Left colon (tissue), 2 donors: ENCODE measurements at regions not wholly inside any gene's neighbourhood (a gene's known extent, or its start where the extent isn't known, plus 50 kb on each side); places are given as distances from the start of the nearest gene placed in this dataset.

Experiments
- ATAC-seq: fragments of 200-7000 bp; cut with Tn5 transposase; one replicate; pipeline ENCODE4 v1.9.1; 2020; ENCODE audit warnings: mild to moderate bottlenecking, moderate library complexity
- DNase-seq, 2 donors: peaks; one replicate each; pipeline ENCODE4 v3.0.0-alpha.2; 2020
- intact Hi-C, 2 donors: fragments of 100-400 bp; cut with DNase I in 1 of 2; cut with micrococcal nuclease in 1 of 2; formaldehyde crosslinking; loops; one replicate each; pipeline versions ENCODE4 v1.11.2 to v1.14.0; 2022; cut with DNase I, micrococcal nuclease
- donor health status: DM: no; HTN: no; CAD: no.
- donor health status: DM: yes; HTN: yes; CAD: no.

- DNase-seq: no peak
- intact Hi-C loops: no loop called here
- ATAC-seq: no peak
Measured at GRCh38 chr5:2696156-2696807, 55.2 kb downstream of the IRX2 start.

GRCh38 chr5:2695200-2695891, 56.1 kb downstream of the IRX2 start:
- no peak for DNase-seq
- ATAC-seq: no peak
- intact Hi-C loops: no loop called here

GRCh38 chr5:2691530-2691929, 59.9 kb downstream of the IRX2 start:
- no peak for DNase-seq
- intact Hi-C loops: no loop called here
- ATAC-seq: no peak

GRCh38 chr5:2690293-2690692, 61.2 kb downstream of the IRX2 start:
- ATAC-seq (no peak), DNase-seq (no peak)
- intact Hi-C loops: no loop called here

GRCh38 chr5:2688586-2688985, 62.9 kb downstream of the IRX2 start:
- DNase-seq: no peak
- ATAC-seq: no peak
- intact Hi-C loops: no loop called here

GRCh38 chr5:2687746-2688145, 63.7 kb downstream of the IRX2 start:
- no peak for ATAC-seq
- intact Hi-C loops: no loop called here

GRCh38 chr5:2686321-2687124, 65.0 kb downstream of the IRX2 start:
- intact Hi-C loops: no loop called here
- DNase-seq (no peak), ATAC-seq (no peak)

More at GRCh38 chr5:2687746-2688145, 63.7 kb downstream of the IRX2 start:
- DNase-seq: no peak

GRCh38 chr5:2685651-2686272, 65.7 kb downstream of the IRX2 start:
- DNase-seq (no peak), ATAC-seq (no peak)
- intact Hi-C loops: no loop called here

GRCh38 chr5:2684606-2685005, 66.9 kb downstream of the IRX2 start:
- intact Hi-C loops: no loop called here
- ATAC-seq (no peak), DNase-seq (no peak)

GRCh38 chr5:2683720-2684119, 67.8 kb downstream of the IRX2 start:
- ATAC-seq: no peak
- DNase-seq: no peak
- intact Hi-C loops: no loop called here

- intact Hi-C loops: no loop called here
- DNase-seq: no peak
- ATAC-seq: no peak
Measured at GRCh38 chr5:2681476-2681875, 70.0 kb downstream of the IRX2 start.

- ATAC-seq (no peak), DNase-seq (no peak)
- intact Hi-C loops: no loop called here
Measured at GRCh38 chr5:2680979-2681378, 70.5 kb downstream of the IRX2 start.

- intact Hi-C loops: no loop called here
- ATAC-seq (no peak), DNase-seq (no peak)
Measured at GRCh38 chr5:2677689-2678088, 73.8 kb downstream of the IRX2 start.

- DNase-seq (no peak), ATAC-seq (no peak)
- intact Hi-C loops: no loop called here
Measured at GRCh38 chr5:2675548-2675947, 75.9 kb downstream of the IRX2 start.

- intact Hi-C loops: no loop called here
- no peak for ATAC-seq
- no peak for DNase-seq
Measured at GRCh38 chr5:2674456-2674855, 77.0 kb downstream of the IRX2 start.

- no peak for DNase-seq
- ATAC-seq: no peak
- intact Hi-C loops: no loop called here
Measured at GRCh38 chr5:2670940-2671339, 80.5 kb downstream of the IRX2 start.

GRCh38 chr5:2669913-2670312, 81.6 kb downstream of the IRX2 start:
- ATAC-seq: no peak
- intact Hi-C loops: no loop called here
- DNase-seq: no peak

- DNase-seq (no peak), ATAC-seq (no peak)
- intact Hi-C loops: no loop called here
Measured at GRCh38 chr5:2669259-2669658, 82.2 kb downstream of the IRX2 start.

GRCh38 chr5:2666081-2666480, 85.4 kb downstream of the IRX2 start:
- no peak for DNase-seq
- ATAC-seq: no peak
- intact Hi-C loops: no loop called here

- no peak for DNase-seq
- intact Hi-C loops: no loop called here
Measured at GRCh38 chr5:2663489-2663888, 88.0 kb downstream of the IRX2 start.

More at GRCh38 chr5:2663489-2663888, 88.0 kb downstream of the IRX2 start:
- ATAC-seq: no peak
